ENCODE measurements at regions not wholly inside any gene's neighbourhood (a gene's known extent, or its start where the extent isn't known, plus 50 kb on each side); places are given as distances from the start of the nearest gene placed in this dataset.

- no peak for FAIRE-seq
These were observed 54.9 kb upstream of the ADAMTS5 start for GRCh38 chr21:27021801-27022200.

GRCh38 chr21:27021046-27021445 lies 54.2 kb upstream of the ADAMTS5 start:
- FAIRE-seq = no peak

- no peak for FAIRE-seq
These were observed 50.4 kb upstream of the ADAMTS5 start for GRCh38 chr21:27017246-27017645.

All from endometrium (tissue), 2 donors.